ENCODE measurements at regions not wholly inside any gene's neighbourhood (a gene's known extent, or its start where the extent isn't known, plus 50 kb on each side); places are given as distances from the start of the nearest gene placed in this dataset.

DNA sequence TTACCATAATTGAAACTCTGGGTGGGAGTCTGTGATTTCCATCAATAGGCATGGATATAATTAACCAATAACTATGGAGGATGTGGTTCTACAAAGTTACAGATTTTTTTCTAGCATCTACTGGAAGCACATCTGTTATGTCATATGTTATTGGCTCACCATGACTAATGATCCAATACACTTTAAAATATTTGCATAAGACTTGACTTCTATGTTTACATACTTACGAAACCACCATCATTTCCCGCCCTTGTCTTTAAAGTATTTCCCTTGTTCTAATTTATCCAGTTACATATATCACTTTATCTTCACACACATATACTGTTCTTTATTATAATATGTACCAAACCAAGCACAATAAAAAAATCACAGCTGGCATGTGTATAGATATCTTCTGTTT lies 380.3 kb upstream of the CBLB start:
- TF ChIP-seq, protein P1, sequence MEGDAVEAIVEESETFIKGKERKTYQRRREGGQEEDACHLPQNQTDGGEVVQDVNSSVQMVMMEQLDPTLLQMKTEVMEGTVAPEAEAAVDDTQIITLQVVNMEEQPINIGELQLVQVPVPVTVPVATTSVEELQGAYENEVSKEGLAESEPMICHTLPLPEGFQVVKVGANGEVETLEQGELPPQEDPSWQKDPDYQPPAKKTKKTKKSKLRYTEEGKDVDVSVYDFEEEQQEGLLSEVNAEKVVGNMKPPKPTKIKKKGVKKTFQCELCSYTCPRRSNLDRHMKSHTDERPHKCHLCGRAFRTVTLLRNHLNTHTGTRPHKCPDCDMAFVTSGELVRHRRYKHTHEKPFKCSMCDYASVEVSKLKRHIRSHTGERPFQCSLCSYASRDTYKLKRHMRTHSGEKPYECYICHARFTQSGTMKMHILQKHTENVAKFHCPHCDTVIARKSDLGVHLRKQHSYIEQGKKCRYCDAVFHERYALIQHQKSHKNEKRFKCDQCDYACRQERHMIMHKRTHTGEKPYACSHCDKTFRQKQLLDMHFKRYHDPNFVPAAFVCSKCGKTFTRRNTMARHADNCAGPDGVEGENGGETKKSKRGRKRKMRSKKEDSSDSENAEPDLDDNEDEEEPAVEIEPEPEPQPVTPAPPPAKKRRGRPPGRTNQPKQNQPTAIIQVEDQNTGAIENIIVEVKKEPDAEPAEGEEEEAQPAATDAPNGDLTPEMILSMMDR (IDR thresholded peaks at IDR 0.05; ENCODE audit: low read length): no peak
- no peak for TF ChIP-seq EZH2 (IDR thresholded peaks at IDR 0.05; ENCODE audit: borderline replicate concordance, low read length)

Data from OCI-LY1 (cell line).